Thymus (tissue), 11 donors: ENCODE measurements at regions not wholly inside any gene's neighbourhood (a gene's known extent, or its start where the extent isn't known, plus 50 kb on each side); places are given as distances from the start of the nearest gene placed in this dataset.
"Not testable (repeated sequence)": the region's sequence is repeated elsewhere in the genome, so short reads cannot be mapped to it uniquely, and the experiment has no call there.

Experiments
- DNase-seq, 9 donors: peaks; one replicate each; pipeline ENCODE4 v3.0.0-alpha.2; 2013; ENCODE audit warnings: low spot score in 9 of 9, low read depth in 6 of 9, missing footprints in 1 of 9
- H3K27ac ChIP-seq, 2 donors: one replicate each; pipeline ENCODE4 v1.5.1; 2013; ENCODE audit warnings: control low read depth in 1 of 2, low read depth in 1 of 2, low read length in 1 of 2, mild to moderate bottlenecking in 1 of 2, moderate library complexity in 1 of 2
- H3K27me3 ChIP-seq, 2 donors: one replicate each; pipeline ENCODE4 v1.5.1; 2013; ENCODE audit warnings: low read length in 1 of 2; ENCODE audit not compliant: control insufficient read depth in 2 of 2, insufficient read depth in 1 of 2
- H3K36me3 ChIP-seq, 2 donors: one replicate each; pipeline ENCODE4 v1.5.1; 2013; ENCODE audit warnings: low read length in 1 of 2, mild to moderate bottlenecking in 1 of 2, moderate library complexity in 1 of 2; ENCODE audit not compliant: control insufficient read depth in 2 of 2, insufficient read depth in 2 of 2
- H3K4me1 ChIP-seq, 2 donors: one replicate each; pipeline ENCODE4 v1.5.1; 2013; ENCODE audit warnings: low read length in 2 of 2; ENCODE audit not compliant: control insufficient read depth in 2 of 2, insufficient read depth in 2 of 2
- H3K4me3 ChIP-seq, 2 donors: one replicate each; pipeline ENCODE4 v1.5.1; 2013; ENCODE audit warnings: low read length in 2 of 2, control low read depth in 1 of 2, mild to moderate bottlenecking in 1 of 2
- H3K9me3 ChIP-seq, 2 donors: one replicate each; pipeline ENCODE4 v1.5.1; 2013; ENCODE audit warnings: low read length in 1 of 2, mild to moderate bottlenecking in 1 of 2; ENCODE audit not compliant: control insufficient read depth in 2 of 2, insufficient read depth in 1 of 2
- WGBS: extraction: QIAGEN DNeasy Blood & Tissue Kit; methylation state at CpG from one replicate; pipeline ENCODE4 v1.1.7; 2013; 5-methylcytosine and 5-hydroxymethylcytosine counted together
- donor health status: healthy.

GRCh38 chr14:35925319-35925718 lies 99.2 kb downstream of the BRMS1L start:
- no peak overlapping the region for H3K4me3 ChIP-seq
- peaks cover under 1 to 3% of the 10 kb centered on the region in 2 donors for H3K4me1 ChIP-seq
- WGBS, result 88% methylated on average over 3 of the region's 3 CpGs
- H3K27me3 ChIP-seq, result no peaks in the 10 kb centered on the region
- H3K9me3 ChIP-seq, result no peaks in the 10 kb centered on the region
- H3K36me3 ChIP-seq, result no peaks in the 10 kb centered on the region
- DNase-seq, result no peak
- H3K27ac ChIP-seq, result no peak overlapping the region

DNA sequence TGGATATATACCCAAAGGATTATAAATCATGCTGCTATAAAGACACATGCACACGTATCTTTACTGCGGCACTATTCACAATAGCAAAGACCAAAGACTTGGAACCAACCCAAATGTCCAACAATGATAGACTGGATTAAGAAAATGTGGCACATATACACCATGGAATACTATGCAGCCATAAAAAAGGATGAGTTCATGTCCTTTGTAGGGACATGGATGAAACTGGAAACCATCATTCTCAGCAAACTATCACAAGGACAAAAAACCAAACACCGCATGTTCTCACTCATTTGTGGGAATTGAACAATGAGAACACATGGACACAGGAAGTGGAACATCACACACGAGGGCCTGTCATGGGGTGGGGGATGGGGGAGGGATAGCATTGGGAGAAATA lies 96.5 kb downstream of the BRMS1L start:
- not testable (repeated sequence) for H3K36me3 ChIP-seq, H3K4me3 ChIP-seq, H3K4me1 ChIP-seq, DNase-seq, H3K27me3 ChIP-seq, H3K27ac ChIP-seq, H3K9me3 ChIP-seq
- WGBS, result 95% methylated on average over 4 of the region's 4 CpGs

DNA sequence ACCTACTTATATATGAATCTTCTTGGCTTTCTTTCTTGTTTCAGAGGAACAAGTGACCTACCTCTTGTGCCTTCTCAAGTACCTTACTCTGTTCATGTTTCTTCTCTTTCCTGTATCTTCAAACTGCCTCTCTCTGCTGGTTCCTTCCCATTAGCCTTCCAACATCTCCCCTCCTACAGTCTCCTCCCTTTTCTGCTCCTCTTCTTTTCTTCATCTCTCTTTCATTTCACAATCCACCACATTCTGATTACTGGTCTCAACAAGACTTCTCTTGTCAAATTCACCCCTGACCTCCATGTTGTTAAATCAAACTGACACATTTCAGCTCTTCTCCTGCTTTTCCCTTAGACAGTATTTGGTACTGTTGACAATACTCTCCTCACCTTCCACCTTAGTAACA lies 95.6 kb downstream of the BRMS1L start:
- no peak for DNase-seq
- no peaks in the 10 kb centered on the region for H3K36me3 ChIP-seq
- no peak overlapping the region for H3K4me3 ChIP-seq
- no peaks in the 10 kb centered on the region for H3K4me1 ChIP-seq
- H3K9me3 ChIP-seq, result no peaks in the 10 kb centered on the region
- no peak overlapping the region for H3K27ac ChIP-seq
- no peaks in the 10 kb centered on the region for H3K27me3 ChIP-seq
